ENCODE measurements at regions not wholly inside any gene's neighbourhood (a gene's known extent, or its start where the extent isn't known, plus 50 kb on each side); places are given as distances from the start of the nearest gene placed in this dataset.
A peak's percentile ranks its signal among the peaks of the same experiment; 100 is the strongest.

- DNase-seq: no peak
Measured at GRCh38 chr11:133693110-133693509, 152.2 kb downstream of the SPATA19 start.

GRCh38 chr11:133692126-133692934 is 153.0 kb downstream of the SPATA19 start:
- DNase-seq: no peak

- no peak for DNase-seq
Measured at GRCh38 chr11:133687781-133688180, 155.5 kb upstream of the OPCML start.

- peak; percentile 86 for DNase-seq
Measured at GRCh38 chr11:133681901-133682300, 149.6 kb upstream of the OPCML start.

- DNase-seq: no peak
Measured at GRCh38 chr11:133679896-133680295, 147.6 kb upstream of the OPCML start.

GRCh38 chr11:133678191-133678590 is 145.9 kb upstream of the OPCML start:
- DNase-seq: peak; percentile 74

- DNase-seq: peak; percentile 7
Measured at GRCh38 chr11:133677387-133677786, 145.1 kb upstream of the OPCML start.

- no peak for DNase-seq
Measured at GRCh38 chr11:133676265-133676664, 144.0 kb upstream of the OPCML start.

- DNase-seq: no peak
Measured at GRCh38 chr11:133669371-133670053, 137.2 kb upstream of the OPCML start.

- no peak for DNase-seq
Measured at GRCh38 chr11:133663135-133663985, 131.1 kb upstream of the OPCML start.

GRCh38 chr11:133661846-133662245 is 129.5 kb upstream of the OPCML start:
- DNase-seq: no peak

- DNase-seq: no peak
Measured at GRCh38 chr11:133660202-133660568, 127.9 kb upstream of the OPCML start.

- peak; percentile 76 for DNase-seq
Measured at GRCh38 chr11:133659538-133660201, 127.4 kb upstream of the OPCML start.

GRCh38 chr11:133657054-133657453 is 124.8 kb upstream of the OPCML start:
- no peak for DNase-seq

GRCh38 chr11:133656082-133656635 is 123.9 kb upstream of the OPCML start:
- peak; percentile 15 for DNase-seq

- DNase-seq: no peak
Measured at GRCh38 chr11:133654630-133655212, 122.4 kb upstream of the OPCML start.

- DNase-seq: no peak
Measured at GRCh38 chr11:133653336-133653735, 121.0 kb upstream of the OPCML start.

- no peak for DNase-seq
Measured at GRCh38 chr11:133650082-133650481, 117.8 kb upstream of the OPCML start.

GRCh38 chr11:133649040-133649439 is 116.7 kb upstream of the OPCML start:
- no peak for DNase-seq

- no peak for DNase-seq
Measured at GRCh38 chr11:133639408-133639807, 107.1 kb upstream of the OPCML start.

GRCh38 chr11:133638921-133639320 is 106.6 kb upstream of the OPCML start:
- no peak for DNase-seq

- peak; percentile 60 for DNase-seq
Measured at GRCh38 chr11:133636711-133637355, 104.5 kb upstream of the OPCML start.

Measured in NCI-H82 (cell line).